ENCODE measurements at regions not wholly inside any gene's neighbourhood (a gene's known extent, or its start where the extent isn't known, plus 50 kb on each side); places are given as distances from the start of the nearest gene placed in this dataset.
"Not testable (repeated sequence)": the region's sequence is repeated elsewhere in the genome, so short reads cannot be mapped to it uniquely, and the experiment has no call there.

- peak; percentile 6 for DNase-seq (ENCODE audit: low read depth)
These were observed 79.6 kb downstream of the RSPH3 start for GRCh38 chr6:158920311-158920905.

DNA sequence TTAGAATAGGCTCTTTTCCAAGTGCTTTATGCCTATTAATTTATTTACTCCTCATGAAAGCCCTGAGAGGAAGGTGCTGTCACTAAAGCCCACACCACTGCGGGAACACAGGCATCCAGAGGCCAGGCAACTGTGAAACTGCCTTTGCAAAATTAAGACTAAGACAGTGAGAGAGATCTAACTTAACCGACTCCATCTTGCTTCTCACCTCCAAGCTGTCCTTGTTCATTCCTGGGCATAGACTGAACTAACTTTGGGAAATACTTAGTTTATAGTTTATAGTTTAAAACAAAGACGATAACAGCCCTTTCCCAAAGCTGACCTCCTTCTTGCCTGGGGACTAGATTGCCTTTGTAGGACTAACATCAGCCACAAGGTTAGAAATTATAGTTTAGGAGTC lies 80.1 kb downstream of the RSPH3 start:
- DNase-seq (ENCODE audit: low read depth): no peak

GRCh38 chr6:158916617-158917016 lies 83.4 kb downstream of the RSPH3 start:
- no peak for DNase-seq (ENCODE audit: low read depth)

DNA sequence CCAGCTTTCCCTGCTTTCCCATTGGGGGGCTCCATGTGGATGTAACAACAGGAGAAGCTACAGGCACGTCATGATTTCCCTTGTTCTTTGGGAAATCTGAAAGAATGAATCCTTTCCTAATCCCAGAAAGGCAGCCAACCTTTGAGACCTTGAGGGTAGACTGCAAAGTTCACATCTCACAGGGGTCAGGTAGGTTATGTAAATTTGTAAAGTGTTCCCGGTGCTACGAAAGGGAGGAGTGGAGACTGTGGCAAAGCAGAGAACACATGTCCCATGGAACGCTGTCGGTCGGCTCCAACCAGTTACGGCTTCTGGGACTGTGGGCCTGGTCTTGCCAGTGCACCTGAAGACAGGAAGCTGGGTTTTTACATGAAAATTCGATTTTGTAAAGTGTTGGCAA lies 85.1 kb downstream of the RSPH3 start:
- DNase-seq (ENCODE audit: low read depth): no peak

- DNase-seq (ENCODE audit: low read depth): no peak
These were observed 86.4 kb downstream of the RSPH3 start for GRCh38 chr6:158913580-158913979.

- DNase-seq (ENCODE audit: low read depth): no peak
These were observed 87.3 kb downstream of the RSPH3 start for GRCh38 chr6:158912655-158913054.

DNA sequence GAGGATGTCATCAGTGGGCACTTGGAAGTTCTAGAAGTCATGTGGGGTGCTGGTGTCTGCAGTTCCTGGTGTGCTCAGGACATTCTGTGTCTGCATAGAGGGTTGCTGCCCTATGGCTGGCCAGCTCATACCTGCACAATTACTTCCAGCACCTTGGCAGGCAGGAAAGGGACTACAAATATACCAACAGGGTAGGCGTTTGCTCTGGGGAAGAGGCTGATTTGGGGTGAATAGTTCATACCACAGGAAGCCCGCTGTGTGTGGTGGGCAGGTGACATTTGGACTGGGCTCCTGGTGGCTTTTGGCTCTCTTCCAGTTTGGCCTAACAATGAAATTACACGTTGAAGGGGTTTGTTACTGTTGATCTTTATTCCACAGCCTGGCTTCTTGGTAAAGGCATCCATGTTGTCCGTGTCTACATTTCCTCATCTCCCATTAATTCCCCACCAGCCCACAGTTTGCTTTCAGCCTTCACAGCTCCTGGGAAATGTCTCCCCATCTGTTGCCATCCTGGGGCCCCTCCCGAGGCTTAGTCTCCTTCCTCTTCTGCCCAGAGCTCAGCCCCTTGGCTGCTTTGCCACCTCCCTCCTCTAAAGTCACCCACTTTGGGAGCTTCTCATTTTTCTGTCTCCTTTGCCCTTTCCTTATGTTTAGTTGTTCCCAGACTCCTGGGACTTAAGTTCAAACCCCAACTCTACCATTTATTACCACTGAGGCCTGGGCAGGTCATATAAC lies 88.1 kb downstream of the RSPH3 start:
- DNase-seq (ENCODE audit: low read depth): no peak

- DNase-seq (ENCODE audit: low read depth): no peak
These were observed 89.2 kb downstream of the RSPH3 start for GRCh38 chr6:158910484-158911440.

- DNase-seq (ENCODE audit: low read depth): no peak
These were observed 90.1 kb downstream of the RSPH3 start for GRCh38 chr6:158909938-158910337.

DNA sequence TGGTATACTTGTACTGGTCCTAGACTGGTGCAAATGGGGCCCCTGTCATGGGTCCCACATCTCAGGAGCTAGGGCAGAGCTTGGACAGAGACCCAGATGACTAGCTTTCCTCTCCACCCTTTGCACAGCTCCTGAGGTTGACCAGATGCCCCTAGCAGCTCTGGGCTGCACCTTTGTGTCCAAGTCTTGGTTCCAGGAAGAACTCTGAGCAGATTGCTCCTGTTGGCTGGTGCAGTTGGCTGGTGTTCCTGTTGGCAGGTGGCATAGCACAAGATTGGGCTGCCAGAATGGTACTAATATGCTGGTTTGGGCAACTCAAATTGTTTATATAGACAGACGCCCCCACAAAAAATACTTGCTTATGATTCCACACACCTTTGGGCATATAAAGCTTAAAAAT lies 89.4 kb upstream of the EZR start:
- DNase-seq (ENCODE audit: low read depth): no peak

GRCh38 chr6:158907931-158908330 lies 88.8 kb upstream of the EZR start:
- no peak for DNase-seq (ENCODE audit: low read depth)

DNA sequence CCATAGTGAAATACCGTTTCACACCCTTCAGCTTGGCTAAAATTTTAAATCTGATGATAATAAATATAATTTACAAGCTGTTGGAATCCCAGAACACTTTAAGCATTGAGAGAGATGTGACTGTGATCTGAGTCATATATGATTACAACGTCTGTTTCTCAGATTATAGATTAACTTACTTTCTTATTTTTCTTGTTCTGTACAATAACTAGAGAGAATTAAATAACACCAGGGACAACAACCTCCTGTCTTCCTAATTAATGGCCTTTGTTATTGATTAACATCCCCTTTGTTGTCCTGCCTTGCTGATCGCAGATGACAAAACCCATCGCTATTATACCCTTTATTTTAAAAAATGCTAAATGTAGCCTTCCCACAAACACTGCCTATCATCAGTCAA lies 87.8 kb upstream of the EZR start:
- DNase-seq (ENCODE audit: low read depth): no peak

- no peak for DNase-seq (ENCODE audit: low read depth)
These were observed 86.1 kb upstream of the EZR start for GRCh38 chr6:158905277-158905676.

GRCh38 chr6:158903801-158904200 lies 84.6 kb upstream of the EZR start:
- DNase-seq (ENCODE audit: low read depth): no peak

DNA sequence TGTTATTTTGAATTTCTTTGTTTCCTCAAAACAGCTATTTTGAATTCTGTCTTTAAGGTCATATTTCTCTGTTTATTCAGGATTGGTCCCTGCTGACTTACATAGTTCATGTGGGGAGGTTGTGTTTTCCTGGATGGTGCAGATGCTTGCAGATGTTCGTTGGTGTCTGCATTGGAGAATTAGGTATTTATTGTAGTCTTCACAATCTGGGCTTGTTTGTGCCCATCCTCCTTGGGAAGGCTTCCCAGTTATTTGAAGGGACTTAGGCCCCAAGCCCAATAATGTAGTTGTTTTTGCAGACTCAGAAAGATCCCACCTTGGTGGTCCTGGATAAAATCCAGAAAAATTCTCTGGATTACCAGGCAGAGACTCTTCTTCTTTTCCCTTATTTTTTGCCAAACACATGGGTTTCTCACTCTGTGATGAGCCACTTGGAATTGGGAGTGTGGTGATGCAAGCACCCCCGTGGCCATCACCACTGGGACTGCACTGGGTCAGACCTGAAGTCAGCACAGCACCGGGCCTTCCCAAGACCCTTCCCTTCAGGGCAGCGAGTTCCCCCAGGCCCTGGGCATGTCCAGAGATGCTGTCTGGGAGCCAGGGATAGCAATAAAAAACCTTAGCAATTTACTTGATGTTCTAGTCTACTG lies 81.6 kb upstream of the EZR start:
- no peak for DNase-seq (ENCODE audit: low read depth)

DNA sequence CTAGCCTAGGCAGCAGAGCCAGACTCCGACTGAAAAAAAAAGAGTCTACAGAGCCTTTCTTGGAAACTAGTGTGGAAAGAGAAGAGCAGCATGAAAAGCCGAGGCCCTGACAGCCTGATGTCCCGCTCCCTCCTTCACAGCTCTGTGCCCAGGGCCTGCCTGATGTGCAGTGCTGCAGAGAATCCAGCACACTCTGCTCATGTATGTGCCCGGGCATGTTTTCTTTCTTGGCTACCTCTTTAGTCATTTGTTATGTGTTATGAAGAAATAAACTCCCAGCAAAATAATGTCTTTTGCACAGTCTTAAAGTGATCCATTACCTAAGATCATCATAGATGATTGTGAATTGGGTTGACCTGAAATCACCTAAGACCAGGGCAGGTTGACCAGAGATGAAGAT lies 78.1 kb upstream of the EZR start:
- no peak for DNase-seq (ENCODE audit: low read depth)

DNA sequence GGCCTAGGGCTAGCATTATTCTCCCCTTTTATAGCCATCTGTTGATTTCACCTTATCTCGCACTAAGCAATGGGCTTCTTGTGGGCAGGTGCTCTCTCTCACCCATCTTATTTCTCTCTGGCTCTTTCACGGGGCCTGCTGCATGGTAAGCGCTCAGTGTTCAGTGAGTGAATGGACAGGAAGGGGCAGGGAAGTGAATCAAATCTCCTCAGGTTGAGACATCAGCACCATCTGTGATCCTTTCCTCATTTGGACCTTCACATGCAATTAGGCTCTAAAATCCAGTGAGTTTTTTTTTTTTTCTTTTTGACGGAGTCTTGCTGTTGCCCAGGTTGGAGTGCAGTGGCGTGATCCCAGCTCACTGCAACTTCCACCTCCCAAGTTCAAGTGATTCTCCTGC lies 76.5 kb upstream of the EZR start:
- no peak for DNase-seq (ENCODE audit: low read depth)

DNA sequence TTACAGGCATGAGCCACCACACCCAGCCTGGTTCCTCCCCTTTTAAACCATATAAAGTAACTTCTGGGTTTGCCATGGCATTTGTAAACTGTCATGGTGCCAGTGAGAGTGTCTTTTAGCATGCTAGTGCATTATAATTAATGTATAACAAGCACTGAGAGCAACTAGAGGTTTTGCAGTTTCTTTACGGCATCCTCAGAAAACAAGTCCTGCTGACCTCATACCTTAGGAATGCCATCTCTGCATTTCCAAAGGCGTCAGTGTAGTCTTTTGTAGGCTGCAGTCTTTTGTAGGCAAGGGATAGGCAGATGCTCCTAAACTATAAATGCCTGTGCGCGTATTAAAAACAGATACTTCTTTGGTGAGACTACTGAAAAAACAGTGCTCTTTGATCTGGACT lies 75.0 kb upstream of the EZR start:
- DNase-seq (ENCODE audit: low read depth): peak; percentile 88

DNA sequence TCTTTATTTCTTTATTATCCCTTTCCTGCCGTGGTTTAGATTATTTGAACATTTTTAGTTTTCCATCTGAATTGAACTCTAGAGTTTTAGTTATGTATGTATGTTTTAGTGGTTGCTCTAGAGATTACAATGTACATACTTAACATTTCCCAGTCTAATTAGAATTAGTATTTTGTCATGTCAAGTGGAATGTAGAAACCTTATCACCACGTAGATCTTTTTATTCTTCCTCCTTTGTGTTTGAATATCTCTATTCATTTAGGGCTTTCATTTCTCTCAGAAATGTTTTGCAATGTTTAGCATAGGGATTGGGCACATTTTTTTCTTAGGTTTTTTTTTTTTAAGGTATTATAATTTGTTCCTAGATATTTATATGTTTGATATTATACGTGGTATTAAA lies 73.1 kb upstream of the EZR start:
- DNase-seq (ENCODE audit: low read depth): no peak

- not testable (repeated sequence) for DNase-seq (ENCODE audit: low read depth)
These were observed 72.4 kb upstream of the EZR start for GRCh38 chr6:158891560-158891959.

DNA sequence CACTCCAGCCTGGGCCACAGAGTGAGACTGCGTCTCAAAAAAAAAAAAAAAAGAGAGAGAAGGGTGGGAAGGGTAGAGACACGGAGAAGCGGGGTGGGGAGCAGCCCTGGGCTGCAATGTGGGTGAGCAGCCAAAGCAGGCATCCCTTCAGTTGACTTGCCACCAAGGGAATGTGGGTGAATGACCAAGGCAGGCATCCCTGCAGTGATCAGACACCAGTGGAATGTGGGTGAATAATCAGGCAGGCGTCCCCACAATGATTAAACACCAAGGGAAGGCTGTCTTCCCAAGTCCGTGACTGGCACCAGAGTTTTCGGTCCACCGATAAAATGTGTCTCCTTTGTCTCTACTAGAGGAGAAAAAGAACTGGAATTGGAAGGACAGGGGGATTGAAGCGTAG lies 69.0 kb upstream of the EZR start:
- DNase-seq (ENCODE audit: low read depth): not testable (repeated sequence)
